Mesenchymal stem cell (in vitro differentiated cells and primary cell): ENCODE measurements at regions not wholly inside any gene's neighbourhood (a gene's known extent, or its start where the extent isn't known, plus 50 kb on each side); places are given as distances from the start of the nearest gene placed in this dataset.

Source experiments
- DNase-seq: peaks from one replicate; pipeline ENCODE4 v3.0.0-alpha.2; 2013
- H2AFZ ChIP-seq: one replicate; pipeline ENCODE4 v1.6.1; 2013; ENCODE audit warnings: low read depth, mild to moderate bottlenecking, control low read depth, inconsistent platforms, low read length, moderate library complexity
- H2AK5ac ChIP-seq: 2 replicates; pipeline ENCODE4 v1.6.1; 2013; ENCODE audit warnings: low read length, moderate library complexity, mild to moderate bottlenecking, inconsistent platforms; ENCODE audit not compliant: severe bottlenecking
- H2BK120ac ChIP-seq: one replicate; pipeline ENCODE4 v1.6.1; 2013; ENCODE audit warnings: low read depth, mild to moderate bottlenecking, inconsistent platforms, low read length, moderate library complexity
- H2BK12ac ChIP-seq, 2 experiments: one replicate each; pipeline ENCODE4 v1.6.1; 2013; ENCODE audit warnings: inconsistent platforms in 2 of 2, low read length in 2 of 2, mild to moderate bottlenecking in 2 of 2, moderate library complexity in 2 of 2, control low read depth in 1 of 2
- H2BK15ac ChIP-seq: one replicate; pipeline ENCODE4 v1.6.1; 2013; ENCODE audit warnings: mild to moderate bottlenecking, low read depth, inconsistent platforms; ENCODE audit not compliant: poor library complexity, severe bottlenecking
- H2BK5ac ChIP-seq: 2 replicates; pipeline ENCODE4 v1.6.1; 2013; ENCODE audit warnings: low read depth, mild to moderate bottlenecking, low read length, control low read depth, inconsistent platforms; ENCODE audit not compliant: poor library complexity, severe bottlenecking
- H3K14ac ChIP-seq, 2 experiments: one replicate each; pipeline ENCODE4 v1.6.1; 2013; ENCODE audit warnings: inconsistent platforms in 2 of 2, low read length in 2 of 2, control low read depth in 1 of 2, mild to moderate bottlenecking in 1 of 2, moderate library complexity in 1 of 2
- H3K18ac ChIP-seq, 2 experiments: one replicate each; pipeline ENCODE4 v1.6.1; 2013; ENCODE audit warnings: inconsistent platforms in 2 of 2, low read length in 2 of 2, control low read depth in 1 of 2, low read depth in 1 of 2, mild to moderate bottlenecking in 1 of 2
- H3K23ac ChIP-seq, 2 experiments: one replicate each; pipeline ENCODE4 v1.6.1; 2013; ENCODE audit warnings: inconsistent platforms in 2 of 2, low read length in 2 of 2, mild to moderate bottlenecking in 2 of 2, moderate library complexity in 2 of 2, control low read depth in 1 of 2
- H3K27ac ChIP-seq: 2 replicates; pipeline ENCODE4 v1.5.1; 2013; ENCODE audit warnings: mild to moderate bottlenecking, moderate library complexity, low read length, control low read depth, inconsistent platforms; ENCODE audit not compliant: poor library complexity, severe bottlenecking
- H3K27me3 ChIP-seq, 2 experiments: 2 replicates each; pipeline versions ENCODE4 v1.6.1 to v1.7.0; 2013; ENCODE audit warnings: low read length in 2 of 2, mild to moderate bottlenecking in 2 of 2, moderate library complexity in 2 of 2, control low read depth in 1 of 2, inconsistent platforms in 1 of 2; ENCODE audit not compliant: control insufficient read depth in 1 of 2, insufficient read depth in 1 of 2
- H3K36me3 ChIP-seq, 2 experiments: 2 replicates each; pipeline versions ENCODE4 v1.6.1 to v1.7.0; 2013; ENCODE audit warnings: low read length in 2 of 2, control low read depth in 1 of 2, inconsistent platforms in 1 of 2, low read depth in 1 of 2, mild to moderate bottlenecking in 1 of 2; ENCODE audit not compliant: insufficient read depth in 2 of 2, control insufficient read depth in 1 of 2
- H3K4ac ChIP-seq, 2 experiments: one replicate each; pipeline ENCODE4 v1.6.1; 2013; ENCODE audit warnings: inconsistent platforms in 2 of 2, low read length in 2 of 2, mild to moderate bottlenecking in 2 of 2, moderate library complexity in 2 of 2, control low read depth in 1 of 2, low read depth in 1 of 2
- H3K4me1 ChIP-seq: 2 replicates; pipeline ENCODE4 v1.6.1; 2013; ENCODE audit warnings: low read depth, low read length, control low read depth; ENCODE audit not compliant: control insufficient read depth, insufficient read depth
- H3K4me2 ChIP-seq: 2 replicates; pipeline ENCODE4 v1.6.1; 2013; ENCODE audit warnings: low read length, mild to moderate bottlenecking, inconsistent platforms; ENCODE audit not compliant: poor library complexity, severe bottlenecking
- H3K4me3 ChIP-seq, 2 experiments: 2 replicates each; pipeline versions ENCODE4 v1.5.1 to v1.7.0; 2013; ENCODE audit warnings: low read length in 2 of 2, mild to moderate bottlenecking in 2 of 2, control low read depth in 1 of 2, low read depth in 1 of 2; ENCODE audit not compliant: insufficient read depth in 1 of 2
- H3K79me1 ChIP-seq: replicated peaks from 2 replicates; pipeline ENCODE4 v1.6.1; 2013; ENCODE audit warnings: mild to moderate bottlenecking, control low read depth, low read length, inconsistent platforms; ENCODE audit not compliant: poor library complexity, severe bottlenecking
- H3K9ac ChIP-seq: 2 replicates; pipeline ENCODE4 v1.7.0; 2013; ENCODE audit warnings: mild to moderate bottlenecking, low read length, moderate library complexity
- H3K9me3 ChIP-seq: 2 replicates; pipeline ENCODE4 v1.7.0; 2013; ENCODE audit warnings: mild to moderate bottlenecking, low read length; ENCODE audit not compliant: control insufficient read depth
- H4K8ac ChIP-seq: one replicate; pipeline ENCODE4 v1.6.1; 2013; ENCODE audit warnings: inconsistent platforms, mild to moderate bottlenecking, low read length, moderate library complexity
- H4K91ac ChIP-seq: one replicate; pipeline ENCODE4 v1.6.1; 2013; ENCODE audit warnings: mild to moderate bottlenecking, low read length, inconsistent platforms
- WGBS: methylation state at CpG from one replicate; pipeline ENCODE4 v1.1.7; 2013; ENCODE audit warnings: mixed read lengths; 5-methylcytosine and 5-hydroxymethylcytosine counted together

GRCh38 chr19:31099515-31100205 is 249.6 kb downstream of the TSHZ3 start:
- H3K4me1 ChIP-seq: peaks cover 21% of the 10 kb centered on the region
- H2BK120ac ChIP-seq: no peak overlapping the region
- no peak overlapping the region for H3K4me3 ChIP-seq
- no peak overlapping the region for H3K4me2 ChIP-seq
- H2BK12ac ChIP-seq: no peak overlapping the region
- WGBS: 54% methylated on average over 3 of the region's 4 CpGs
- no peak overlapping the region for H3K9ac ChIP-seq
- H3K23ac ChIP-seq: no peak overlapping the region
- no peak overlapping the region for H2BK15ac ChIP-seq
- H3K36me3 ChIP-seq: no peaks in the 10 kb centered on the region
- no peaks in the 10 kb centered on the region for H3K79me1 ChIP-seq
- no peak for DNase-seq
- no peak overlapping the region for H4K91ac ChIP-seq
- no peaks in the 10 kb centered on the region for H3K27me3 ChIP-seq
- no peak overlapping the region for H3K4ac ChIP-seq
- H3K9me3 ChIP-seq: no peaks in the 10 kb centered on the region
- H3K14ac ChIP-seq: no peak overlapping the region
- H2AFZ ChIP-seq: no peak overlapping the region
- peak overlapping the region; percentile 71 for H3K27ac ChIP-seq
- H2AK5ac ChIP-seq: peak overlapping the region; percentile 17
- H2BK5ac ChIP-seq: peak overlapping the region; percentile 46
- peak overlapping the region in 1 of 2 experiments; percentile 37 for H3K18ac ChIP-seq
- H4K8ac ChIP-seq: peak overlapping the region; percentile 14

GRCh38 chr19:31098836-31099235 is 250.4 kb downstream of the TSHZ3 start:
- Histone ChIP-seq H3K4me1 (peaks cover 16% of the 10 kb centered on the region), H2BK120ac (no peak overlapping the region), H4K91ac (no peak overlapping the region), H2BK12ac (no peak overlapping the region), H3K36me3 (no peaks in the 10 kb centered on the region), H3K18ac (peak overlapping the region in 1 of 2 experiments; percentile 13), H3K9me3 (no peaks in the 10 kb centered on the region), H4K8ac (no peak overlapping the region), H3K14ac (no peak overlapping the region), H2BK5ac (no peak overlapping the region), H3K23ac (no peak overlapping the region), H3K4me3 (no peak overlapping the region), H3K4ac (no peak overlapping the region), H3K4me2 (no peak overlapping the region), H2BK15ac (no peak overlapping the region), H3K79me1 (no peaks in the 10 kb centered on the region), H3K27ac (no peak overlapping the region), H3K9ac (no peak overlapping the region), H2AFZ (no peak overlapping the region), H3K27me3 (no peaks in the 10 kb centered on the region), H2AK5ac (no peak overlapping the region)
- DNase-seq: no peak
- 66% methylated on average over 2 of the region's 2 CpGs for WGBS

GRCh38 chr19:31096935-31097545 is 252.2 kb downstream of the TSHZ3 start:
- Histone ChIP-seq H3K27ac (no peak overlapping the region), H2BK120ac (no peak overlapping the region), H2BK15ac (no peak overlapping the region), H4K91ac (no peak overlapping the region), H4K8ac (peak overlapping the region; percentile 56), H2BK12ac (no peak overlapping the region), H3K36me3 (no peaks in the 10 kb centered on the region), H3K9ac (no peak overlapping the region), H3K79me1 (no peaks in the 10 kb centered on the region), H2AK5ac (no peak overlapping the region), H2AFZ (no peak overlapping the region), H3K27me3 (no peaks in the 10 kb centered on the region), H3K9me3 (no peaks in the 10 kb centered on the region), H3K4me1 (peaks cover 9% of the 10 kb centered on the region), H3K18ac (no peak overlapping the region), H3K4me2 (no peak overlapping the region), H3K14ac (no peak overlapping the region), H2BK5ac (no peak overlapping the region), H3K23ac (no peak overlapping the region), H3K4me3 (no peak overlapping the region), H3K4ac (no peak overlapping the region)
- 91% methylated on average over 11 of the region's 11 CpGs for WGBS
- DNase-seq: no peak

- Histone ChIP-seq H3K4ac (no peak overlapping the region), H3K23ac (no peak overlapping the region), H2BK5ac (no peak overlapping the region), H2AK5ac (peak overlapping the region; percentile 31), H2BK15ac (no peak overlapping the region), H3K4me1 (peaks cover 7% of the 10 kb centered on the region), H2BK120ac (no peak overlapping the region), H3K18ac (no peak overlapping the region), H2BK12ac (no peak overlapping the region), H2AFZ (no peak overlapping the region), H3K79me1 (no peaks in the 10 kb centered on the region), H4K91ac (no peak overlapping the region), H3K4me3 (no peak overlapping the region), H3K36me3 (no peaks in the 10 kb centered on the region), H3K14ac (no peak overlapping the region), H3K27ac (no peak overlapping the region), H3K27me3 (no peaks in the 10 kb centered on the region), H3K9me3 (no peaks in the 10 kb centered on the region), H4K8ac (no peak overlapping the region), H3K9ac (no peak overlapping the region), H3K4me2 (no peak overlapping the region)
- 95% methylated on average over 21 of the region's 22 CpGs for WGBS
- no peak for DNase-seq
Measured at GRCh38 chr19:31096062-31096830, 253.0 kb downstream of the TSHZ3 start.
